Esophagus squamous epithelium (tissue), 5 donors: ENCODE measurements at regions not wholly inside any gene's neighbourhood (a gene's known extent, or its start where the extent isn't known, plus 50 kb on each side); places are given as distances from the start of the nearest gene placed in this dataset.

ENCODE experiments used
- DNase-seq: peaks from one replicate; lab custom pipeline; 2025; lab: John Stamatoyannopoulos, UW
- H3K27ac ChIP-seq, 4 donors: fragments of 200-600 bp; sonication (generic); one replicate each; pipeline ENCODE4 v1.5.1; 2016 to 2019; ENCODE audit warnings: mild to moderate bottlenecking in 1 of 4
- H3K27me3 ChIP-seq, 4 donors: fragments of 200-600 bp; sonication (generic); 1 replicate in 3 of 4; 2 replicates in 1 of 4; pipeline versions ENCODE4 v1.5.1 to v1.6.0; 2017 to 2021; ENCODE audit warnings: antibody characterized with exemption in 1 of 4
- H3K36me3 ChIP-seq, 3 donors: fragments of 200-600 bp; sonication (generic); one replicate each; pipeline ENCODE4 v1.5.1; 2016 to 2019
- H3K4me1 ChIP-seq, 3 donors: fragments of 200-600 bp; sonication (generic); one replicate each; pipeline ENCODE4 v1.5.1; 2017 to 2019
- H3K4me3 ChIP-seq, 4 donors: fragments of 200-600 bp; sonication (generic); 1 replicate in 3 of 4; 2 replicates in 1 of 4; pipeline ENCODE4 v1.5.1; 2016 to 2019; ENCODE audit warnings: mild to moderate bottlenecking in 2 of 4, moderate library complexity in 1 of 4
- H3K9me3 ChIP-seq, 3 donors: fragments of 200-600 bp; sonication (generic); one replicate each; pipeline ENCODE4 v1.5.1; 2016 to 2019
- POLR2A ChIP-seq, 4 donors: fragments of 450-650 bp; IDR thresholded peaks; one replicate each; pipeline ENCODE4 v1.6.1; 2017; ENCODE audit warnings: antibody characterized with exemption in 4 of 4, mild to moderate bottlenecking in 4 of 4, moderate library complexity in 3 of 4
- WGBS, 2 donors: methylation state at CpG; one replicate each; pipeline ENCODE4 v1.1.5; 2018; 5-methylcytosine and 5-hydroxymethylcytosine counted together
- intact Hi-C: fragments of 100-400 bp; cut with DNase I; formaldehyde crosslinking; loops from one replicate; pipeline ENCODE4 v1.15.0; 2022
- TF ChIP-seq, protein P1 (sequence below), 6 experiments: fragments of 450-650 bp in 4 of 6; fragments of 200-600 bp in 2 of 6; sonication (generic) in 2 of 6; IDR thresholded peaks; one replicate each; pipeline ENCODE4 v1.5.1; 2016 to 2019; ENCODE audit warnings: antibody characterized with exemption in 6 of 6, mild to moderate bottlenecking in 4 of 6, moderate library complexity in 4 of 6
- donor health status: DM: yes; HTN: yes; CAD: no.

GRCh38 chr7:155374276-155375252, 76.9 kb downstream of the INSIG1 start:
- TF ChIP-seq POLR2A (IDR thresholded peaks at IDR 0.05), result no peak
- TF ChIP-seq, protein P1, sequence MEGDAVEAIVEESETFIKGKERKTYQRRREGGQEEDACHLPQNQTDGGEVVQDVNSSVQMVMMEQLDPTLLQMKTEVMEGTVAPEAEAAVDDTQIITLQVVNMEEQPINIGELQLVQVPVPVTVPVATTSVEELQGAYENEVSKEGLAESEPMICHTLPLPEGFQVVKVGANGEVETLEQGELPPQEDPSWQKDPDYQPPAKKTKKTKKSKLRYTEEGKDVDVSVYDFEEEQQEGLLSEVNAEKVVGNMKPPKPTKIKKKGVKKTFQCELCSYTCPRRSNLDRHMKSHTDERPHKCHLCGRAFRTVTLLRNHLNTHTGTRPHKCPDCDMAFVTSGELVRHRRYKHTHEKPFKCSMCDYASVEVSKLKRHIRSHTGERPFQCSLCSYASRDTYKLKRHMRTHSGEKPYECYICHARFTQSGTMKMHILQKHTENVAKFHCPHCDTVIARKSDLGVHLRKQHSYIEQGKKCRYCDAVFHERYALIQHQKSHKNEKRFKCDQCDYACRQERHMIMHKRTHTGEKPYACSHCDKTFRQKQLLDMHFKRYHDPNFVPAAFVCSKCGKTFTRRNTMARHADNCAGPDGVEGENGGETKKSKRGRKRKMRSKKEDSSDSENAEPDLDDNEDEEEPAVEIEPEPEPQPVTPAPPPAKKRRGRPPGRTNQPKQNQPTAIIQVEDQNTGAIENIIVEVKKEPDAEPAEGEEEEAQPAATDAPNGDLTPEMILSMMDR (IDR thresholded peaks at IDR 0.05), result no peak
- intact Hi-C loops, result no loop called here
- Histone ChIP-seq H3K9me3 (no peaks in the 10 kb centered on the region), H3K36me3 (no peaks in the 10 kb centered on the region), H3K4me3 (peak overlapping the region in 2 of 4 donors; percentile 33 to 58), H3K27ac (no peak overlapping the region), H3K27me3 (peaks cover 36 to 100% (median 67%) of the 10 kb centered on the region in 4 donors), H3K4me1 (peaks cover 31 to 60% (median 38%) of the 10 kb centered on the region in 3 donors)
- 8 to 9% methylated on average over 29 to 44 of the region's 110 CpGs for WGBS, 2 donors
- no peak for DNase-seq

DNA sequence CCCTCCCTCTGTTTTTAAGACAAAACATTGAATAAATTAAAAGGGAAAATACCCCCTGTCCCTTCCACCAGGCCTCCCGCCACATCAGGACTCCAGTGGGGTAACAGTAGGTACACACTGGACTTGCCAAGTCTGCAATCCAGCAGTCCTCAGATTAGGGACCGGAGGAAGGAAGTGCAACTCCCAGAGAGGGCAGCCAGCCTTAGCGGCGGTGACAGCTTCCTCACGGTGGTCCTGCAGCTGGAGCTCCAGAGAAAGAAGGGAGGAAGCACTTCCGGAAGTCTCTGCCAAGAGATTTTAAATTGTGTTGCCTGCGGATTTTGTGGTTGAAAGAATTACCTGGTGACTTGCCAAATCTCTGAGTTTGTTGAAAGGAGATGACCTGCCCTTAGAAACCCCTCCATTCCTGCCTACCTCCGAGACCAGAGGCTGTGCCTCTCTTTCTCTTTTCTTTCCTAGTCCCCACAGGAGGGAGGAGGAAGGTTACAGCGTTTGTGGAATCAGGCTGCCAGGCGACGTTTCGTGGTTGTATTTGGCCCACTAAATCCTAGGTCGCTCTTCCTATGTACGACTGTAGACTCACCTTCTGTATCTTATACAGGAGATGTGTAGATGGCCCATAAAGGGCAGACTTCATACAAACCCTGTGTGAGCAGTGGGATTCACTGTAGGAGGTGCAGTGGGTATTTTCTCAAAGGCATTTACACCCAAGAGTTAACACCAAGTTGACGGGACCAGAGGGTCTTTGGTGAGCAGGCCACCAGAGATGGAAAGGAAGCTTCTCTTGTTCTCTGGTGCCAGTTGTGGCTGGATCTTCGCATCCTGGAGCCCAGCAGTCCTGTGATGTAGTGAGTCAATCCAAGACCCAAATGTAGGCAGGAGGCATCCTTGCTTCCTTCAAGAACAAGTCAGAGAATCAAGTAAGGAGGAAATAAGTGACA, 77.9 kb downstream of the INSIG1 start:
- peaks cover 41 to 100% (median 78%) of the 10 kb centered on the region in 4 donors for H3K27me3 ChIP-seq
- TF ChIP-seq POLR2A (IDR thresholded peaks at IDR 0.05), result no peak
- TF ChIP-seq, protein P1 (IDR thresholded peaks at IDR 0.05), result no peak
- H3K4me1 ChIP-seq, result peaks cover 36 to 65% (median 38%) of the 10 kb centered on the region in 3 donors
- no peak overlapping the region for H3K27ac ChIP-seq
- no peaks in the 10 kb centered on the region for H3K9me3 ChIP-seq
- WGBS, 2 donors, result 12 to 17% methylated on average over 10 to 16 of the region's 16 CpGs
- no peaks in the 10 kb centered on the region for H3K36me3 ChIP-seq
- intact Hi-C loops, result no loop called here
- no peak for DNase-seq
- peak overlapping the region in 1 of 4 donors; percentile 58 for H3K4me3 ChIP-seq

- intact Hi-C loops, result no loop called here
- Histone ChIP-seq H3K4me3 (peak overlapping the region in 2 of 4 donors; percentile 25 to 34), H3K27me3 (peaks cover 41 to 100% (median 79%) of the 10 kb centered on the region in 4 donors), H3K9me3 (no peaks in the 10 kb centered on the region), H3K27ac (no peak overlapping the region), H3K4me1 (peaks cover 40 to 72% (median 43%) of the 10 kb centered on the region in 3 donors), H3K36me3 (no peaks in the 10 kb centered on the region)
- 6 to 10% methylated on average over 10 to 12 of the region's 13 CpGs for WGBS, 2 donors
- DNase-seq, result no peak
- TF ChIP-seq, protein P1 (IDR thresholded peaks at IDR 0.05), result no peak
- no peak for TF ChIP-seq POLR2A (IDR thresholded peaks at IDR 0.05)
These were observed 79.6 kb downstream of the INSIG1 start for GRCh38 chr7:155377071-155377837.

GRCh38 chr7:155377838-155378579, 79.9 kb upstream of the EN2 start:
- no peaks in the 10 kb centered on the region for H3K9me3 ChIP-seq
- 2 to 14% methylated on average over 7 to 9 of the region's 45 CpGs for WGBS, 2 donors
- TF ChIP-seq, protein P1 (IDR thresholded peaks at IDR 0.05), result no peak
- no peak for TF ChIP-seq POLR2A (IDR thresholded peaks at IDR 0.05)
- intact Hi-C loops, result no loop called here
- H3K36me3 ChIP-seq, result no peaks in the 10 kb centered on the region
- no peak for DNase-seq
- H3K4me1 ChIP-seq, result peaks cover 32 to 69% (median 38%) of the 10 kb centered on the region in 3 donors
- peak overlapping the region in 2 of 4 donors; percentile 25 to 34 for H3K4me3 ChIP-seq
- H3K27ac ChIP-seq, result no peak overlapping the region
- H3K27me3 ChIP-seq, result peaks cover 39 to 100% (median 79%) of the 10 kb centered on the region in 4 donors
